H1 (cell line): ENCODE measurements at regions not wholly inside any gene's neighbourhood (a gene's known extent, or its start where the extent isn't known, plus 50 kb on each side); places are given as distances from the start of the nearest gene placed in this dataset.

Experiments used
- CBX5 ChIP-seq: fragments of 300-800, 300-1000 bp; sonication (generic); IDR thresholded peaks from 2 replicates; pipeline ENCODE4 v1.7.1; 2016; ENCODE audit warnings: antibody characterized with exemption, low read length, low read depth
- EP300 ChIP-seq, 2 experiments: IDR thresholded peaks; 1 replicate in 1 of 2; 2 replicates in 1 of 2; pipeline ENCODE4 v1.6.1; 2011 to 2012; ENCODE audit warnings: low read depth in 2 of 2, low read length in 2 of 2, mild to moderate bottlenecking in 2 of 2, borderline replicate concordance in 1 of 2, inconsistent platforms in 1 of 2, moderate library complexity in 1 of 2
- EZH2 ChIP-seq: fragments of 200-600 bp; sonication (generic); IDR thresholded peaks from 2 replicates; pipeline ENCODE4 v1.7.1; 2012; ENCODE audit warnings: low read depth, mild to moderate bottlenecking, moderate library complexity, low read length, inconsistent platforms; ENCODE audit not compliant: severe bottlenecking
- HDAC2 ChIP-seq, 2 experiments: fragments of 300-600 bp in 1 of 2; sonication (generic) in 1 of 2; IDR thresholded peaks; 2 replicates each; pipeline ENCODE4 v1.6.1; 2011 to 2012; ENCODE audit warnings: low read depth in 2 of 2, low read length in 2 of 2, mild to moderate bottlenecking in 2 of 2, moderate library complexity in 2 of 2, borderline replicate concordance in 1 of 2, inconsistent platforms in 1 of 2
- JUN ChIP-seq: IDR thresholded peaks from 2 replicates; pipeline ENCODE4 v1.6.1; 2011; ENCODE audit warnings: low read depth, mild to moderate bottlenecking, improper control_type of control experiment, low read length
- MAFK ChIP-seq: IDR thresholded peaks from 2 replicates; pipeline ENCODE4 v1.6.1; 2012; ENCODE audit warnings: low read depth, mild to moderate bottlenecking, improper control_type of control experiment, low read length
- POLR2A ChIP-seq, 2 experiments: IDR thresholded peaks; 1 replicate in 1 of 2; 2 replicates in 1 of 2; pipeline ENCODE4 v1.6.1; 2011; ENCODE audit warnings: low read depth in 2 of 2, low read length in 2 of 2, mild to moderate bottlenecking in 2 of 2; ENCODE audit errors: control extremely low read depth in 1 of 2
- POLR2AphosphoS5 ChIP-seq: IDR thresholded peaks from 2 replicates; pipeline ENCODE4 v1.6.1; 2011; ENCODE audit warnings: low read depth, low read length
- RNF2 ChIP-seq: fragments of 200-900, 300-1000 bp; sonication (generic); IDR thresholded peaks from 2 replicates; pipeline ENCODE4 v1.7.1; 2016; ENCODE audit warnings: borderline replicate concordance, low read depth, mild to moderate bottlenecking, antibody characterized with exemption, low read length; ENCODE audit not compliant: poor library complexity, severe bottlenecking; ENCODE audit errors: missing control alignments
- TAF1 ChIP-seq: IDR thresholded peaks from 2 replicates; pipeline ENCODE4 v1.6.1; 2011; ENCODE audit warnings: mild to moderate bottlenecking, low read depth, low read length
- TF ChIP-seq, protein P1 (sequence below), 3 experiments: IDR thresholded peaks; 1 replicate in 2 of 3; 2 replicates in 1 of 3; pipeline versions ENCODE4 v1.5.1 to v1.6.1; 2011; ENCODE audit warnings: low read length in 3 of 3, mild to moderate bottlenecking in 3 of 3, inconsistent platforms in 2 of 3, low read depth in 1 of 3, moderate library complexity in 1 of 3; ENCODE audit not compliant: insufficient read depth in 1 of 3; ENCODE audit errors: control extremely low read depth in 1 of 3

DNA sequence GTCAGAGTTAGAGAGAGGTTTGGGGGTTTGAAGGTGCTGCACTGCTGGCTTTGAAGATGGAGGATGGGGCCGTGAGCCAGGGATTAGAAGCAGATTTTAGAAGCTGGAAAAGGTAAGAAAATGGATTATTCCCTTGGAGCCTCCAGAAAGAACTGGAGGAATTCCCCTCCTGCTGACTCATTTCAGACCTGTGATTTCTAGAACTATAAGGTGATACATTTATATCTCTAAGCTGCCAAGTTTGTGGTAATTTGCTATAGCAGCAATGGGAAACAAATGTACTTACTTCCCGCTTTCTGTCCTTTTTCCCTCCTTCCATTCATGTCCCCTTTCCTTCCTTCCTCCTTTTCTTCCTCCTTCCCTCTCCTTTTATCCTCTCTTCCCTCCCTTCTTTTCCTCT, 78.5 kb upstream of the PCDH8 start:
- no peak for TF ChIP-seq EZH2
- no peak for TF ChIP-seq HDAC2 (IDR thresholded peaks at IDR 0.05; ENCODE audit: borderline replicate concordance in 1 of 2, low read depth in 2 of 2, low read length in 2 of 2)
- TF ChIP-seq MAFK = no peak
- TF ChIP-seq RNF2 = no peak
- TF ChIP-seq POLR2A (IDR thresholded peaks at IDR 0.05; ENCODE audit: control extremely low read depth in 1 of 2, low read depth in 2 of 2, low read length in 2 of 2) = no peak
- no peak for TF ChIP-seq POLR2AphosphoS5
- no peak for TF ChIP-seq JUN
- TF ChIP-seq, protein P1, sequence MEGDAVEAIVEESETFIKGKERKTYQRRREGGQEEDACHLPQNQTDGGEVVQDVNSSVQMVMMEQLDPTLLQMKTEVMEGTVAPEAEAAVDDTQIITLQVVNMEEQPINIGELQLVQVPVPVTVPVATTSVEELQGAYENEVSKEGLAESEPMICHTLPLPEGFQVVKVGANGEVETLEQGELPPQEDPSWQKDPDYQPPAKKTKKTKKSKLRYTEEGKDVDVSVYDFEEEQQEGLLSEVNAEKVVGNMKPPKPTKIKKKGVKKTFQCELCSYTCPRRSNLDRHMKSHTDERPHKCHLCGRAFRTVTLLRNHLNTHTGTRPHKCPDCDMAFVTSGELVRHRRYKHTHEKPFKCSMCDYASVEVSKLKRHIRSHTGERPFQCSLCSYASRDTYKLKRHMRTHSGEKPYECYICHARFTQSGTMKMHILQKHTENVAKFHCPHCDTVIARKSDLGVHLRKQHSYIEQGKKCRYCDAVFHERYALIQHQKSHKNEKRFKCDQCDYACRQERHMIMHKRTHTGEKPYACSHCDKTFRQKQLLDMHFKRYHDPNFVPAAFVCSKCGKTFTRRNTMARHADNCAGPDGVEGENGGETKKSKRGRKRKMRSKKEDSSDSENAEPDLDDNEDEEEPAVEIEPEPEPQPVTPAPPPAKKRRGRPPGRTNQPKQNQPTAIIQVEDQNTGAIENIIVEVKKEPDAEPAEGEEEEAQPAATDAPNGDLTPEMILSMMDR (IDR thresholded peaks at IDR 0.05; ENCODE audit: control extremely low read depth in 1 of 3, insufficient read depth in 1 of 3, low read depth in 1 of 3, low read length in 3 of 3) = no peak
- TF ChIP-seq EP300 (IDR thresholded peaks at IDR 0.05; ENCODE audit: borderline replicate concordance in 1 of 2, low read depth in 2 of 2, low read length in 2 of 2) = no peak
- no peak for TF ChIP-seq CBX5
- TF ChIP-seq TAF1 = no peak
